Fibroblast of skin of scalp (primary cell): ENCODE measurements at regions not wholly inside any gene's neighbourhood (a gene's known extent, or its start where the extent isn't known, plus 50 kb on each side); places are given as distances from the start of the nearest gene placed in this dataset.

ENCODE experiments used
- DNase-seq: peaks from one replicate; pipeline ENCODE4 v3.0.0-alpha.2; 2013

DNA sequence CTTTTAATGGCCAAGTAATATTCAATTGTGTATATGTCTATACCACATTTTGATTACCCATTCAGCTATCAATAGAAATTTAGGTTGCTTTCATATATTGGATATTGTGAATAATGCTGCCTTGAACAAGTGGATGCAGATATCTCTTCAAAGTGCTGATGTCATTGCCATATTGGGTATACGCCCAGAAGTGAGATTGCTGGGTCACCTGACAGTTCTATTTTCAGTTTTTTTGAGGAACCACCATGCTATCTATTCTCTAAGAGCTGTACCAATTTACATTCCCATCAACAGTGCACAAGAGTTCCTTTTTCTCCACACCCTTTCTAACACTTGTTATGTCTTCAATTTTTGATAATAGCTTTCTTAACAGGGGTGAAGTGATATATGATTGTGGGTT is 306.9 kb downstream of the ZNF516 start:
- DNase-seq = no peak

DNA sequence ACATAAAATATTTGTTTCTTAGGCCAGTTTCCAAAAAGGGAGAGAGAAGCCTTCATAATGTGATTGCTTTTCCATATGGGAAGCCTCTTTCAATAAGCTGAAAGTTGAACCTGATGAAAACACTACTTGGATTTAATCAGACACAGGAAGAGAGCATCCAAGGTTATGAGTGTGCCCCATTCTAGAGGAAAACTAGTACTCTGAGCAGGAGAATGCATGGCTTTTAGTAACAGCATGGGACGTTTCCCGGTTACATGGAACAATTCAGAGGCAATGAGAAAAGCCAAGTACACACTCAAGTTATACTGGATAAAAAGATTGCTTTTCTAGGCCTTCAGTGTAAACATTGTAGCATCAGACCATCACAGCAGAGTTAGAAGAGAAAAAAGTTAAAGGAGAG is 315.8 kb downstream of the ZNF516 start:
- no peak for DNase-seq

DNA sequence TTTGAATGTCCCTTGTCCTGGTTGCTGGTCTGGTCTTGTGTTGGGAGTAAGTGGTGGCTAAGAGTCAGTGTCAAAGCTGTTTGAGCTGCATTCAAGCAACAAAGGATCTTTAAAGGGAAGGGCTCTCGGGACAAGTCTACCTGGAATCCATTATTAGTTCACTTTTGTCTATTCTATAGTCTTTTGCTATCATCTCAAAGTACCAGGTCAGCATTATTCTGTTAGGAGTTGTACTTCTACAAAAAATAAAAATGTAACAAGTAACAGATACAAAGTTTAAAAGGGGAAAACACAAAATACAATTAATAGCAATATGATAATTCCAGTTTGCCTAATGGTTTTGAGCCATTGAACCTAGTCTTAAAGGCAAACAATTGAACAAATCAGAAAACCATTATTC is 317.9 kb downstream of the ZNF516 start:
- no peak for DNase-seq

DNA sequence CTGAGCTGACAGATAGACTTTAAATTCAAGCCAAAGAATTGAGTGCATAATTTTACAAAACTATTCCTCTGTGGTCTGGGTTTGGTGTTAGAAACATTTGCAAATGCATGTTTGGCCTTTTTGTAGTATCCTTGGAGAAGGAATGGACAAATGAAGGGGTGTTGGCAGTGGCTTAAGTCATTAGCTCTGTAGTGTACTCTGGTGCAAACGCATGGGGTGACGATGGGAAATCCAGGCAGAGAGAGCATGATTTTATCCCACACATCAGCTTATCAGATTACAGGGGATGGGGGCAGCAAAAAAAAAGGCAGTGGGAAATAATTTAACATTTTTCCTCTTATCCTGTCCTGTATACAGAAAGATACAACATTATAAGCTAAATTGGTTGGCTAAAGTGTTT is 320.6 kb downstream of the ZNF516 start:
- no peak for DNase-seq

DNA sequence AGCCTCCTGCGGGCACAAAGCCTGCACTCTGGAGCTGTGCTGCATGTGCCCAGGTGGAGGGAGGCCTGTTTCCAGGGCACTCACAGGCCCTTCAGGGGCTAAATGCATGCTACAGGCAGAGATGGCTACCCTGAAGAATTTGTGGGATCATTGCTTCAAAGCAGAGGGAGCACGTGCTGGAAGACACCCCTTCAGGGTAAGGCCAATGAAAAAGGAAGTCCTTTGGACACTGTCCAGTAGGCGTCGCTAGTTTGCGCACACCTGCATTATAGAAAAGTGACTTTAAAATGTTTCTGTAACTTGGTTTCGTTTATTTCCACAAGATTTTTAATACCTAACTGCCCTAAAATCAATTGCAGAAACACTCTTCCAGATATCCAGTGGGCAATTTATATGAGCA is 325.3 kb downstream of the ZNF516 start:
- no peak for DNase-seq

DNA sequence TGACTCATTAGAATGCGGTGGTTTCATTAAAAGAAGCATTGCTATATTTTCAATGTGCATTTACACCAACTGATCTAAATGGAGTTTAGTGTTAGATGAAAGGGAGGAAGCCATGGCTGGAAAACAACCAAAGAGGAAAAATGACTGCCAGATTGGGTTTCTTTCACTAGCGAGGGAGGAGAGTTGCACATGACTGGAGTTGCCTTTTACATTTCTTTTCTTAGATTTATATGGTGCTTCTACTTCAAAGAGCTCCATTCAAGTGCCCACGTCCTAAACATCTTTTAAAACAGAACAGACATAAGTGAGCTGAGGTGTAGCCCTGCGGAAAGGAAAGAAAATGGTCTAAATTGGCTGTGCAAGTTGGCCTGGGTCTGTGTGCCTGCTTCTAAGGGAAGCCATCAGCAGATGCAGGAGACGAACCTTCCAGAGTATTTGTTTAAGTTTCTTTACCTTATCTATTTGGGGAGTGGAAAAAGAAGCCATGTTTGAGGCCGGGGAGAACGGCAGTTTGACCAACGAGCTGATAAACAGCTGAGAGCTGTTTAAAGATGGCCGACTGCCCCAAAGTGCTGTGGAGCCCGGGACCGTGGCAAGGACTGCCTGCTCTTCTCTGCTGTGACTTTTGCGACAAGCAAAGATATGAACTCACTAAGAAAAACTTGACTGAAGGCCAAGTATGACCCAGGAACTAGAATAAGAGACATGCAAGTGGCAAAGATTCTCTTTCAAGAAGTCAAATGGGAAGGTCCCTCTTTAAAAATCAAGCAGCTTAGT is 327.0 kb downstream of the ZNF516 start:
- no peak for DNase-seq

DNA sequence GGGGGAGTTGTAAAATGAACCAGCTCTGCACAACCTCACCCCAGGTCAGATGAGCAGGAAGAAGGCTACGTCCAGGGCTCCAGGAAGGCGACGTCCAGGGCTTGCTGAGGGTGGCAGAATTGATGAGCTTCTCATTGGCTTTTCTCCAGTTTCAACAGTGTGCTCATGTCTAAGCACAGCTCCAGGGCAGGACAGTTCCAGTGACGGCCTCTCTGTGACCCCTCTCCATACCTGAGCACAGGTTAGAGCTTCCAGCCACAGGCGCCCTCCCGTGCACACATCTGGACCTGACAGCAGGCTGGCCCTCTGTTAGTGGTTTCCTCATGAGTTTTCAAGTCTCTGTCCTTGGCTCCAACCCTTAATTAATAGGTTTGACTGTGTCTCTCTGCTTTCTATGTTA is 327.6 kb downstream of the ZNF516 start:
- DNase-seq = no peak

DNA sequence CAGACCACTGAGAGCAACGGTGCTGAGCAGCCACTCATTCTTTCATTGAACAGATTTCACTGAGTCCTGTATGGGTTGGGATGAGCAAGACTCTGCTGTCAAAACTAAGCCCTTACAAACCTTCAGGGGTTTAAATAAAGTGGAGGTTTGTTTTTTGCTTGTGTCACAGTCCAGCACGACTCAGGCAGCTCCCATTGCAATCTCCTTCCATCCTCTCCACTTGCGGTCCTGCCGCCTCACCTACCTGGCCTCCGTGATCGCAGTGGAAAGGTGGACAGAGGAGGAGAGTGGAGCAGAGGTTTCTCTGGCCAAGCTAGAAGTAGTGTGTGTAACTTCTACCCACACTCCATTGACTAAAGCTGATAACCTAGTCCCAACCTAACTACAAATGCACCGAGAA is 332.2 kb downstream of the ZNF516 start:
- no peak for DNase-seq

DNA sequence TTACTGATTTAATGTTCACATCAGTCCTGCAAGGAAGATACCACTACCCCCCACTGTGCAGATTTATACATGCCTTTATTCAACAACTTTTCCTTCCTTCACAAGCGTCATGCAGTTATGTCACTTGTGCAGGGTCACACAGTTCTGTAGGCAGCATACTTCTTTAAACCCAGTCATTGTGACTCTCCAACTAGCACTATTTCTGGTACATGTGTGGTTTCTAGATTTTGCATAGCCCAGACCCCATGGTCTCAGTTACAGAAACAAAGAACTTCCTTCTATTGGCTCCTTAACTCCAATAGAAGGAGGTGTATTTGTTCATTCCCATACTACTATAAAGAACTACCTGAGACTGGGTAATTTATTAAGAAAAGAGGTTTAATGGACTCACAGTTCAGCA is 333.1 kb downstream of the ZNF516 start:
- DNase-seq = no peak

DNA sequence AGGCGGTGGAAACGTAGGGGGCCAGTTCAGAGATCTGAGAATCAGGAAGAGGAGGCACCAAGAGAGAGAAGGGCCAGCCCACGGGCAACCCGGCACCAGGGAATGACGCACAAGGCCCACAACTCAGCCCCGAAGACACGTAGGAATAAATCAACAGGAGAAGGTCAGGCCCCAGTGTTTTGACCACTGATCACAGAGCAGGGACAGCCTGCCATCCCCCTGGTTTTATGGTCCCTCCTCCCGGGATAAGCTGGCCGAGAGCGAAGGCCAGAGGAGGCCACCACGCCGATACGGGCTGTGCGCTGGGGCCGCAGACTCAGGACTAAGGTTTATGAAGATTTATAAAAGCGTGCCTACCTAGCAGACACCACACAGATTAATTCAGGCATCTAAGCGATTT is 341.4 kb downstream of the ZNF516 start:
- no peak for DNase-seq

DNA sequence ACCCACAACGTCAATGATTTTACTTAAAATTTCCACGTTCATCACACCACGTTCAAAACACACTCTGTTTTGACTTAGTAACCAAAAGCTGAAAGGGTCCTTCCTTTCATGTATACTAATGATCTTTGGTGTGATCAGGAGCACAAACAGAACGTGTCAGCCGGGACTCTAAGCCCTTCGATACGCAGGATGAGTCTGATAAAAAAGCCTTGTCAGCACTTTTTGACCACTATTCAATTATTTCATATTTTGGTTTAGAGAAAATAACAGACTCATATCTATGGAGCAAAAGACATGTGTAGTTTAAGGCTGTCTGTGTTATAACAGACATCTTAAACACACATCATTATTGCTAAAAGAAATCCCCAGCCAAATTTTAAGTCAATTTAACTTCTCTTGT is 345.3 kb downstream of the ZNF516 start:
- DNase-seq = no peak

DNA sequence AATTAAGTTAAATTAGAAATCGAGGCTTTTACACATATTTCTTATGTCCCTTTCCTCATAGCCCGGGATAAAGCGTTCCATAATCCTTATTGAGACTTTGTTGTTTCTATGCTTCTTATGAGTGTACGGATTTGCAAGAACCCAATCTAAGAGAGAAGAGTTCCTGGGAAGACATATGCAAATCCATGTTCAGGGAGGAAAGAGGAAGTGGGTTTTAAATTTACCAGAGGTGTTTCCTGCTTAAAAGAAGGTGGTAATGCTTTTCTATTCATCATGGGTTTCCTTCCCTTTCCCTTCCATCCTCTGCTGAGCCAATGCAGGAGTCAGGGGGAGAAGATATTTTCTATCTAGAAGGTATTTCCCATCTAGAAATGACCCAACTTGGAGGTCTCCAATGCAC is 345.8 kb downstream of the ZNF516 start:
- no peak for DNase-seq

DNA sequence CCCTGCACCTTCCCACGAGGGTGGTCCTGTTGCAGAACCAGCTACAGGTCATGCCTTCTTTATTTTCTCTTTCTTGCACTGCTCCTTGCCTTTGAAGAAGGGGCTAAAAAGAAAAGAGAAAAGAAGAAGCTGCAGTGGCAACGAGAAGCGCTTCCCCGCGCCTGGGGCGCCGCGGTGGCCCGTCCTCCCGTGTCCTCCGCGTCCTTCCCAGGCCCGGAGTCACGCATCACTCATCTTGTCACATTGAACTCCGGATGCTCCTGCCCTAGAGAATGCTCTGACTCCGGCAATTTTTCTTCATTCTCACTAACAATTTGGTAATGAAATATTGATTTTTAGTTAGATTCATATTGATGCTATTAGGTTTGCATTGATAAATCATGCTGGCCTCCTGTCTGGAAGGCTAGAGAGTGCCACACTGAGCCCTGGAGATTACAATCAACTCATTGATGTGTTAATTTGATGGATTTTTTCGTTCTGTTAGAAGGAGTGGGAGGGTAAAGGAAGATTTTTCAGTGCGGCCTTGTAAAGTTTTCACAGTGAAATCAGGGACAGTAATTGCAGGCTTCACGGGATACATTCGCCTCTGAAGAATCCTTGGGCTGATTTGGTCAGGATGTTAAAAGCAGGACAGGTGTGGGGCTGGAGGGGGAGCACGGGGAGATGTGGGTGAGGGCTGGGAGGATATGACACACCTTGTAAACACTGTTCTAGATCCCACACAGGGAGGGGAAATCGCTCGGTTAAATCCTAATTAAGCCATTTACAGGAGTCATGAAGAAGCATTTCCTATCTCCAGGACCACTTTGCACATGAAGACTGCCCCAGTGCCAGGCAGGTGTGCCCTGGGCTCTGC is 349.3 kb downstream of the ZNF516 start:
- no peak for DNase-seq

DNA sequence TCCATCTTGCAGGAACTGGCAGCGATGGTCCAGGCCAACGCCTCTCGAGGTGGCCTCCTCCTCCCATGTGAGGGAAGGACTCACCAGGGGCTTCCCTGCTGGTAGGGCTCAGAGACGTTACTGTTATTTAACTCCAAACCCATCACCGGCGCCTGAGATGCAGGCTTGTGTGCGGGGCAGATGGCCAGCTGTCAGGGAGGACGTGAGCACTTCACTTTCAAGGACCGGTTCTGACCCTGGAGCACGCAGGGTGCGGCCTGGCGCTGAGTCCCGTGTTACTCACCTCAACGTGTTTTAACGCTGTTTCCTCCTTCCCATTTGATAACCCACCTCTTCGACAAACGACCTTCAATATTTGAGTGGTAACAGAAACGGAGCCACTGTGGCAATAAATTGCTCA is 350.2 kb downstream of the ZNF516 start:
- no peak for DNase-seq

DNA sequence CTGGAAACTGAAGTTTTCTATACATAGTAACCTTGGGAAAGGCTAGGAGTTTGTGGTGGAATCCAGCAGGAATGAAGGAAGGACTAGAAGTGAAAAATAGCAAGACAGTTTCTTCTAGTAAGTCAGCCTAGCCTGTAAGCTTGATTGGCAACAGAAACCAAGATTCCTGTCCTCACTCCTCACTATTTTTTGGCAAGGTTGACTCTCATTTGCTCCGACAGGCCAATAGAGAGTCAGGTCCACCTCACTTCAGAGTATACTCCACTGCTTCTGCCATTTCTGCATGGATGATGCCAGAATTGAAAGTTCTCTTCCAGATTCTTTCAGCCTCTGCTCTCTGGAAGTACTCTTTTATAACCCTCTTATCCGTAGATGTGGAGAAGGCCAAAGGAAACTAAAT is 352.4 kb downstream of the ZNF516 start:
- DNase-seq = no peak

DNA sequence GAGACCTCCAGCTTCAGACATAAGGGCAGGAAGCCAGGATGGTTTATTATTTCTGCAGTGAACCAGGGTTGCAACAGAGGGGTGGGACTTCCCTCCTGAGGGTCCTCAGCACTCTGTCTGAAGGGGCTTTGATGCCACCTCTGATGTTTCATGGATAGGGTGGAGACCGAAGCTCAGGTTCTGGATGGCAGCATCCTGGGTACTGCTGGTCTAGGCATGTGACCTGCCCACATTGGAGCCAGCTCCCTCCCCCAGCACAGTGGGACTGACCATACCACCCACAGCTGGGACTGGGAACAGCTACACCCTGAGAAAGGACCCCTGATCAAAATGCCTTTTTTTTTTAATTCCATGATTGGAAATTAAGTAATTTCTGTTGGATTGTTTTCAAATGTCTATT is 355.2 kb downstream of the ZNF516 start:
- DNase-seq = no peak

DNA sequence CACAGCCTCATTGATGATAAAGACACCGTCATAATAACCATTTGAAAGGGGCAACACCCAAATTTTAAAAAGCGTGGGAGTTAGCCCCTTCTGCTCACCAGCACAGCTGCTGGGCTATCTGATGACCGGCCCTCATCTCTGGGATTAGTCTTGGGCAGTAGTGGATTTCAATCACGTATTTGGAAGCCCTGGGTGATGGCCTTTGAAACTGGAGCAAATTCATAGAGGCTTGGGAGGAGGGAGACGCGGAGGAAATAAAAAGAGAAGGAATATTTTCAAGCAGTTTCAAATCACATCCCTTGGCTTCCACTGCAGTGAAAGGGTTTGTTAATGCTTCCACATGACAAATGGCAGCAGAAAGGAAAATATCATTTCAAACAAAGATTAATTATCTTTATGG is 357.8 kb downstream of the ZNF516 start:
- no peak for DNase-seq

DNA sequence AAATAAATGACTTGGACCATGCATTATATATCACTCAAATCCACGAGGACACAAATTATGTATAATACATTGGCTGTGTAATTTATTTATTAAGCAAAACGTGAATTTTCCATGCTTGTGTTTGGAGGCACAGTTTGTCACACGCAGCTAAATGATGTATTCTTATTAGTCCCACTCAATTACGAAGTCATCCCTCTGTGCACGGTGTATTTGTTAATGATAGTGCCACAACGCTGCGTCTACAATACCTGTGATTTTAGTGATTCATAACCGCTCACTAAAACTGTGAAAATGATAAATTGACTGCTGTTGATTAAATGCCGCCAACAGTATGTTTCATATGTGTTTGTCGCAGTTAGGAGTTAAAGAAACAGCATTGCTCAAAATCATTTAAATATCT is 358.3 kb downstream of the ZNF516 start:
- DNase-seq = no peak

DNA sequence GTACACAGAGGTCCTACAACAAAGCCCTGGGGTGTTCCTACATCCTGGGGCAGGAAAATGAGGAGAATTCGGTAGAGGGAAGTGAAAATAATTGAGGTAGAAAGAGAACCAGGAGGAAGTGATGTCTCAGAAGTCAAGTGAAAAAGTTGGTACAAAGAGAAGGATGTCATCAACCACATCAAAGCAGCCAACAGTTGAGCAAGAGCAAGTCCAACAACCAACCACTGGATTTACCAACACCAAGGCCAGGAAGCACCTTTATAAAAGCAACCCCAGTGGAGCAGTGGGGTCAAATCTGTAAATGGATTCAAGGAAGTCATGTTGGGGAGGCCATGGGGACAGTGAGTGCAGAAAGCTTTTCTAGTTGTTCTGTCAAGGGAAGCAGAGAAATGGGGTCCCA is 360.4 kb downstream of the ZNF516 start:
- no peak for DNase-seq

DNA sequence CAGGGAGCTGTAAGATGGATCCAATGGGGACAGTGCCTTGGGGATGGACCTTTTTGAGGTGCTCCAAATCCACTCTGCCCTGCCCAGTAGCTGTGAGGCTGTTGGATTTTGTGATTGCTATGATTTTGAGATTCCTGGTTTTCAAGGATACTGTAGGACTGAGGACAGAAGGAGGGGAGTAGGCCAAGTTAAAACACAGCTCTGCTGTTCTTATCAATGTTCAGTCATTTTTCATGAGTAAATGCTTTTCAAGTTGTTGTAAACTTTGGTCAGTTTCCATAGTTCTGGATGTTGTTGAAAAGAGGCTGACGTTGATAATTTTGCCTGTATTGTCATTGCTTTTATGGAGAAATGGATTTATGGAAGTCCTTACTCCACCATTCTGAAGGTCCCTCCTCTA is 361.2 kb downstream of the ZNF516 start:
- DNase-seq = no peak

DNA sequence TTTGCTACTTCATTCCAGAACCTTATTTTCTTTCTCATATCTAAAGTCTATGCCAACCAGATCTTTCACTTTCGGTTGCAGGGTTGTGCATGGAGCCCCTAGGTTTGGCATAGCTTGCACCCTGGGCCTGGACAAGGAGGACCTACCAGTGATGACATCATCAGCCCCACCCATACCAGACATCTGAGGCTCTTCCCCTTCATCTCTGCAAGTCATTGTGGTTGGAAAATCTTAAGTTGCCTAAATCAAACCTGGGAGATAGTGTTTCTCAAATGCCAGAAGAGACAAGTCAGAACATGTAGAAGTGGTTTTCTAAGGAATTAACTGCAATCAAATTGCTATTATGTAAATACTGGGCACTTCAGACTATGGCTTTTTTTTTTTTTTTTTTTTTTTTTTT is 363.3 kb downstream of the ZNF516 start:
- DNase-seq = no peak

DNA sequence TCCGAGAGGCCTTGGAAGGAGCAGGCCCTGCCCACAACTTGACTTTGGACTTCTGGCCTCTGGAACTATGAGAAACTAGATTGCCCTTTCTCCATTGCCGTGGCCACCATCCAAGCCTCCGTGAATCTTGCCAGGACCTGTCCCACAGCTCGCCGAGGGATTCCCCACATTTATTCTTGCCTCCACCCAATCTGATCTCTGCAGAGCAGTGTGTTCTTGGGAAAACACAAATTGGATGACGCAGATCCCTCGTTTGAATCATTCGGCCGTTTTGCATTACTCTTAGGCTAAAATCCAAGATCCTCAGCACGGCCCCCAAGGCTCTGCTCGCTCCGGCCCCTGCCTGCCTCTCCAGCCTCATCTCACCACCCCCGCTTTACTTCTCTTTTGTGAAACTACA is 364.2 kb downstream of the ZNF516 start:
- no peak for DNase-seq

DNA sequence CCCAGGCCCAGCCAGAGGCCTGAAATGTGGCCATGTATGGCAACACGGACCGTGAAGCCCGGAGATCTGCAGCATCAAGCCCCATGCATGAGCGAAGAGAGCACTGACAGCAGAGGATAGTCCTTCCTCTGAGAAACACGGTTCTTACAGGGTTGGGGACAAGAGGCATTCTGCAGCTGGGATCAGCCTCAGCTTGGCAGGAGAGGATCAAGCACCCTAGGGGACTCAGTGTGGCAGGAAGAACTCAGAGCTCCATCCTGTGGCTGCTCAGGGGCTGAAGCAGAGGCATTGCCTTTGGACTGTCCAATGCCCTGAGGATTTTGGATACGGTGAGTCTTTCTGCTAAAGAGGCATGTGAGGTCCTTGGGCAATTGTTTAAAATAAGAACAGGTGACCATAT is 368.7 kb downstream of the ZNF516 start:
- DNase-seq = peak; percentile 6

DNA sequence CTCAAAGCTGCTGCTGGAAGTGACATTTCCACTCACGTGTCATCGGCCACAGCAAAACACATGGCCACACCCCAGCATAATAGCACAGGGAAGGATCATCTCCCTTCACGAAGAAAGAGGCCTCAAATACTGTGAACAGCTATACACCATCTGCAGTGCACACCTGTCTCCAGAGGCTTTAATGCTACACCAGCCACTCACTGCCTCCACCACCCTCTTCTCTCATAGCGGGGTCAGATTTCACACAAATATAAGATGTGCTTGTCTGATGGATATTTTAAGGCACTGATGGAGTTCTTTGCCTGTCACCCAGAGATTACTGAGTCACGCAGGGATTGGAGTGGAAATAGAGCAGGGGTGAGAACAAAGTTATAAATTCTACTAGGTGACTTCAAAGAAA is 374.0 kb downstream of the ZNF516 start:
- no peak for DNase-seq
